IMR-90 (cell line): ENCODE measurements at regions not wholly inside any gene's neighbourhood (a gene's known extent, or its start where the extent isn't known, plus 50 kb on each side); places are given as distances from the start of the nearest gene placed in this dataset.

Source experiments
- ATAC-seq: fragments of 200-7000 bp; cut with Tn5 transposase; 2 replicates; pipeline ENCODE4 v1.9.1; 2020; ENCODE audit warnings: low read depth, mild to moderate bottlenecking, moderate library complexity
- BruUV-seq: library from RNA; stranded (reverse); fragments of 400-500 nt; replicated peaks from 2 replicates; lab custom pipeline; 2021; lab: Mats Ljungman, UMichigan
- CTCF ChIA-PET: fragments of 300-600 bp; formaldehyde crosslinking; extraction: SDS; loops from one replicate; lab custom pipeline; 2021; ENCODE audit warnings: antibody characterized with exemption; lab: Yijun Ruan, JAX
- POLR2A ChIA-PET: fragments of 300-600 bp; sonication (Branson Sonifier 250); formaldehyde crosslinking; loops from one replicate; lab custom pipeline; 2022; ENCODE audit warnings: antibody characterized with exemption; ENCODE audit not compliant: unreplicated experiment; lab: Charles Lee
- DNase-seq: peaks from one replicate; pipeline ENCODE4 v3.0.0; 2013
- H2AFZ ChIP-seq: replicated peaks from 2 replicates; pipeline ENCODE3; 2013; ENCODE audit warnings: low read length, mild to moderate bottlenecking; ENCODE audit not compliant: poor library complexity
- H2AK5ac ChIP-seq: 2 replicates; pipeline ENCODE4 v1.6.1; 2013; ENCODE audit warnings: low read depth, low read length, inconsistent platforms
- H2AK9ac ChIP-seq: replicated peaks from 2 replicates; pipeline ENCODE3; 2013; ENCODE audit warnings: mild to moderate bottlenecking, low read depth, low read length, moderate library complexity; ENCODE audit not compliant: poor library complexity
- H2BK120ac ChIP-seq: 2 replicates; pipeline ENCODE4 v1.6.1; 2013; ENCODE audit warnings: low read depth, low read length, inconsistent platforms
- H2BK15ac ChIP-seq: 3 replicates; pipeline ENCODE4 v1.6.1; 2013; ENCODE audit warnings: low read depth, low read length, inconsistent platforms
- H2BK20ac ChIP-seq: 2 replicates; pipeline ENCODE4 v1.6.1; 2013; ENCODE audit warnings: low read depth, mild to moderate bottlenecking, inconsistent platforms, low read length, moderate library complexity
- H2BK5ac ChIP-seq: 2 replicates; pipeline ENCODE4 v1.6.1; 2013; ENCODE audit warnings: mild to moderate bottlenecking, low read depth, low read length, inconsistent platforms; ENCODE audit not compliant: poor library complexity, severe bottlenecking
- H3K14ac ChIP-seq: replicated peaks from 2 replicates; pipeline ENCODE4 v1.6.1; 2013; ENCODE audit warnings: low read depth, low read length, inconsistent platforms
- H3K18ac ChIP-seq: 2 replicates; pipeline ENCODE4 v1.6.1; 2013; ENCODE audit warnings: low read depth, low read length, control low read depth
- H3K23ac ChIP-seq: 2 replicates; pipeline ENCODE4 v1.6.1; 2013; ENCODE audit warnings: low read depth, low read length, inconsistent platforms
- H3K27ac ChIP-seq: 2 replicates; pipeline ENCODE4 v1.5.1; 2013; ENCODE audit warnings: mild to moderate bottlenecking, control low read depth, low read length; ENCODE audit not compliant: insufficient read depth
- H3K27me3 ChIP-seq: 2 replicates; pipeline ENCODE4 v1.6.1; 2013; ENCODE audit warnings: low read length; ENCODE audit not compliant: control insufficient read depth, insufficient read depth
- H3K36me3 ChIP-seq: 2 replicates; pipeline ENCODE4 v1.6.1; 2013; ENCODE audit warnings: low read length, mixed read lengths; ENCODE audit not compliant: control insufficient read depth, insufficient read depth
- H3K4ac ChIP-seq: 2 replicates; pipeline ENCODE4 v1.6.1; 2013; ENCODE audit warnings: low read depth, low read length, inconsistent platforms
- H3K4me1 ChIP-seq: 2 replicates; pipeline ENCODE4 v1.6.1; 2013; ENCODE audit warnings: low read length, mixed read lengths; ENCODE audit not compliant: control insufficient read depth, insufficient read depth
- H3K4me2 ChIP-seq: 2 replicates; pipeline ENCODE4 v1.6.1; 2013; ENCODE audit warnings: low read depth, mild to moderate bottlenecking, control low read depth, low read length, moderate library complexity
- H3K4me3 ChIP-seq: 2 replicates; pipeline ENCODE4 v1.5.1; 2013; ENCODE audit warnings: low read depth, mild to moderate bottlenecking, control low read depth, low read length, moderate library complexity; ENCODE audit not compliant: insufficient read depth
- H3K56ac ChIP-seq: 2 replicates; pipeline ENCODE4 v1.6.1; 2013; ENCODE audit warnings: low read length, inconsistent platforms; ENCODE audit not compliant: insufficient read depth; ENCODE audit errors: extremely low read depth
- H3K79me1 ChIP-seq, 2 experiments: 2 replicates each; pipeline ENCODE4 v1.6.1; 2013; ENCODE audit warnings: low read length in 2 of 2, inconsistent platforms in 1 of 2, low read depth in 1 of 2
- H3K9ac ChIP-seq: 2 replicates; pipeline ENCODE4 v1.6.1; 2013; ENCODE audit warnings: low read depth, low read length, control low read depth
- H3K9me1 ChIP-seq: 2 replicates; pipeline ENCODE4 v1.6.1; 2013; ENCODE audit warnings: low read length, inconsistent platforms; ENCODE audit not compliant: insufficient read depth
- H3K9me3 ChIP-seq: 2 replicates; pipeline ENCODE4 v1.6.1; 2013; ENCODE audit warnings: low read length; ENCODE audit not compliant: control insufficient read depth, insufficient read depth
- H4K20me1 ChIP-seq: 2 replicates; pipeline ENCODE4 v1.6.1; 2013; ENCODE audit warnings: low read length, inconsistent platforms; ENCODE audit not compliant: insufficient read depth
- H4K5ac ChIP-seq: 2 replicates; pipeline ENCODE4 v1.6.1; 2013; ENCODE audit warnings: mild to moderate bottlenecking, low read depth, low read length, control low read depth
- H4K8ac ChIP-seq, 2 experiments: 2 replicates each; pipeline ENCODE4 v1.6.1; 2013; ENCODE audit warnings: low read depth in 2 of 2, low read length in 2 of 2, control low read depth in 1 of 2, inconsistent platforms in 1 of 2
- H4K91ac ChIP-seq: 2 replicates; pipeline ENCODE4 v1.6.1; 2013; ENCODE audit warnings: low read depth, low read length, inconsistent platforms; ENCODE audit not compliant: insufficient read depth
- CTCF ChIP-seq: conservative IDR thresholded peaks from 2 replicates; pipeline ENCODE4 v1.5.1; 2012; ENCODE audit warnings: mild to moderate bottlenecking, low read depth, low read length, improper control_type of control experiment
- MAFK ChIP-seq: IDR thresholded peaks from 2 replicates; pipeline ENCODE4 v1.6.1; 2012; ENCODE audit warnings: low read depth, low read length, improper control_type of control experiment
- WGBS, 2 experiments: methylation state at CpG; one replicate each; pipeline versions ENCODE4 v1.1.5 to v1.1.7; 2013; ENCODE audit warnings: missing lambda C conversion rate in 2 of 2; ENCODE audit not compliant: insufficient read length in 1 of 2; ENCODE audit errors: extremely low coverage in 2 of 2; 5-methylcytosine and 5-hydroxymethylcytosine counted together
- dilution Hi-C: fragments of 300-500 bp; cut with HindIII; formaldehyde crosslinking; loops from one replicate; pipeline ENCODE4 v1.14.3; 2018; ENCODE audit warnings: low sequenced_read_pairs; ENCODE audit not compliant: unreplicated experiment
- in situ Hi-C: fragments of 300-500 bp; cut with MboI; formaldehyde crosslinking; loops from 3 replicates; pipeline ENCODE4 v1.14.3; 2019; ENCODE audit warnings: low sequenced_read_pairs, inconsistent platforms, mixed read lengths
- intact Hi-C: fragments of 100-400 bp; cut with micrococcal nuclease; formaldehyde crosslinking; loops from 2 replicates; pipeline ENCODE4 v1.10.0; 2022

- Histone ChIP-seq H3K9ac (no peak overlapping the region), H3K14ac (no peak overlapping the region), H2BK15ac (no peak overlapping the region), H3K27ac (no peak overlapping the region), H2AK5ac (no peak overlapping the region), H3K27me3 (no peaks in the 10 kb centered on the region), H2BK20ac (no peak overlapping the region), H3K23ac (no peak overlapping the region), H3K4me1 (no peaks in the 10 kb centered on the region), H4K8ac (no peak overlapping the region), H3K18ac (no peak overlapping the region), H3K79me1 (no peaks in the 10 kb centered on the region), H2AFZ (no peak overlapping the region), H4K5ac (no peak overlapping the region), H2BK120ac (no peak overlapping the region), H3K9me3 (no peaks in the 10 kb centered on the region), H2AK9ac (no peak overlapping the region), H3K36me3 (no peaks in the 10 kb centered on the region), H4K91ac (no peak overlapping the region), H4K20me1 (no peaks in the 10 kb centered on the region), H3K9me1 (no peaks in the 10 kb centered on the region), H3K56ac (no peak overlapping the region), H2BK5ac (no peak overlapping the region), H3K4ac (no peak overlapping the region), H3K4me2 (no peak overlapping the region), H3K4me3 (no peak overlapping the region)
- POLR2A ChIA-PET, result no interaction called here
- no TSS peak for BruUV-seq
- CTCF ChIA-PET, result interaction anchor here (0.7 kb wide), 1 partner anchor 462 kb away, joined by 3 read pairs; no protein-coding TSS in a partner anchor
- DNase-seq (peak; percentile 15), ATAC-seq (no peak)
- intact Hi-C loops (no loop called here), dilution Hi-C loops (no loop called here), in situ Hi-C loops (loop anchor here (25.0 kb wide), 1 partner anchor 900 kb away; no protein-coding TSS in a partner anchor)
- no peak for TF ChIP-seq MAFK
- no peak for TF ChIP-seq CTCF
- no CpG with 5 or more reads among the region's 4 CpGs for WGBS, 2 experiments
These were observed 424.2 kb downstream of the KCTD12 start for GRCh38 chr13:76461999-76462398.
